Activated CD4-positive, alpha-beta T cell treated with anti-CD3 and anti-CD28 coated beads for 1 hour (primary cell): ENCODE measurements at regions not wholly inside any gene's neighbourhood (a gene's known extent, or its start where the extent isn't known, plus 50 kb on each side); places are given as distances from the start of the nearest gene placed in this dataset.

Experiments used
- DNase-seq: peaks from one replicate; pipeline ENCODE4 v3.0.0-alpha.2; 2020

DNA sequence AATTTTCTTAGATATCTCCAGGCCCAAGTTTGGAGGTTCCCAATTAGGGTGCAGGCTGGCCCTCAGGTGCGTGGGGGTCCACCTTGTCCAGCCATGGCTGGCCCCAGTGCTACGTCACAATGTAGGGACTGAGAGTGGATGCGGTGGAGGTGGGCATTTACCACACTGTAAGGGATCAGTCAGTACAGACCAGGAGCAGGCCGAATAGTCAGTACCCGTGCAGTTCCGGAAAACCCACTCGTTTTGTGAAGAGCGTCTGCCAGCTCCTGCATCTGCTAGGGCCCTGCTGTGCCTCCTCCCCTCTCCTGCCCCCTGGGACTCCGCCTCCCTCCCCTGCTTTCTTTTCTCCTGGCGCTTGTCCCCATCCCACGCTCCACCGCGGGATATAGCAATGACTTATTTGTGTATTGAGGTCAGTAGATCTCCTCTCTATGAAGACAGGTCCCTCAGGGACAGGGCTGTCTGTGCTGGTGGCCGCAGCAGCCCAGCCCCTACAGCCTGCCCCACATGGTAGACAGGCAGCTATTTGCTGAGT is 50.4 kb upstream of the SEPTIN5 start:
- no peak for DNase-seq

DNA sequence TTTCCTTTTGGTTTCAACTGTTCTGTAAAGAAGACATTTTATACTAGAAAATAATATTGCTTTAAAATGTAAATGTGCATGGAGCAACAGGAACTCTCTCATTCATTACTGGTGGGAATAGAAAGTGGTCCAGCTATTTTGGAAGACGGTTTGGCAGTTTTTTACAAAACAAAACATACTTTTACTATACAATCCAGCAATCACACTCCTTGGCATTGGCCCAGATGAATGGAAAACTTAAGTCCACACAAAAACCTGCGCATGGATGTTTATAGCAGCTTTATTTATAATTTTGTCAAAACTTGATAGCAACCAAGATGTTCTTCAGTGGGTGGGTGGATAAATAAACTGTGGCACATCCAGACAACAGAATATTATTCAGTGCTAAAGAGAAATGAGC is 49.9 kb upstream of the SEPTIN5 start:
- no peak for DNase-seq
